ENCODE measurements at regions not wholly inside any gene's neighbourhood (a gene's known extent, or its start where the extent isn't known, plus 50 kb on each side); places are given as distances from the start of the nearest gene placed in this dataset.

GRCh38 chr10:89075631-89076030, 85.0 kb downstream of the FAS start:
- no peak overlapping the region for H3K4me3 ChIP-seq (ENCODE audit: low read depth, low read length)
- no peaks in the 10 kb centered on the region for H3K36me3 ChIP-seq (ENCODE audit: control insufficient read depth, insufficient read depth, low read length)
- no peak for DNase-seq (ENCODE audit: low read depth)
- no peak for TF ChIP-seq CTCF (IDR thresholded peaks at IDR 0.05; ENCODE audit: insufficient read depth, low read length, poor library complexity, severe bottlenecking)
- no peaks in the 10 kb centered on the region for H3K27me3 ChIP-seq (ENCODE audit: control insufficient read depth, insufficient read depth, low read length)

DNA sequence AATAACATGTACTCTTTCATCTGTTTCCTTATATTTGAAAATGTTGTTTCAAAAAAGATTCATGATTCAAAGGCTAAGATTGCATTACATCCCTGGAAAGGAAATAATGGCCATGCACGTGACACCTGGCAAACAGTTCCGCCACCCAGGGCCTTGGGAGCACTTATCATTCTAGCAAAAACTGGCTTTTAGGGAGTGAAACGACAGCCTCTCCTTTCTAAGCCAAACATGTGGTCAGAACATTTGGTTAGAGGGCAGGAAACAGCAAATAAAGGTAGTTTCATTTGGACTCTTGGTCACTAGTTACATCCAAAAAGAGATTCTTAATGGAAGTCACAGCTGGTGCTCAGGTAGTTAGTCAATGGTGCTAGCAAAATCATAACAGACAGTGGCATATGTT, 83.5 kb downstream of the FAS start:
- DNase-seq (ENCODE audit: low read depth), result no peak
- H3K27me3 ChIP-seq (ENCODE audit: control insufficient read depth, insufficient read depth, low read length), result no peaks in the 10 kb centered on the region
- no peak for TF ChIP-seq CTCF (IDR thresholded peaks at IDR 0.05; ENCODE audit: insufficient read depth, low read length, poor library complexity, severe bottlenecking)
- no peaks in the 10 kb centered on the region for H3K36me3 ChIP-seq (ENCODE audit: control insufficient read depth, insufficient read depth, low read length)
- H3K4me3 ChIP-seq (ENCODE audit: low read depth, low read length), result no peak overlapping the region

DNA sequence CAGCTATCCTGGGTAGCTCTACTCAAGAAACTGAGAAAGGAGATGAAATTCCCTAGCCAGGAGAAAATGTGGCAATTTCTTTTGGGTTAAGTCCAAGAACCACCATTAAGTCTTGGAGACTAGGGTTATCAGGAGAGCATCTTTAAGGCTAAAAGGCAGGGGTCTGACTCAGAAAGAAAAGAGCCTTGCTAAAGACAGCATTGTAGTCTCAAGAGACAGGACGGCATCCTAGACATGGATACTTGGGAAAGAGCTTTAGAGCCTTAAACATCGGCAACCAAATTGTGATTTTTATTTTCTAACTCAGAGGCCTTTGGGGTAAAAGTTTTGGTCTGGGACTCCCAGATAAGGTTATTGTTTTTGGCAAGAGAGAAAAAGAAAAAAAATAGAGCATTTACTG, 83.1 kb downstream of the FAS start:
- no peaks in the 10 kb centered on the region for H3K36me3 ChIP-seq (ENCODE audit: control insufficient read depth, insufficient read depth, low read length)
- H3K27me3 ChIP-seq (ENCODE audit: control insufficient read depth, insufficient read depth, low read length), result no peaks in the 10 kb centered on the region
- no peak for TF ChIP-seq CTCF (IDR thresholded peaks at IDR 0.05; ENCODE audit: insufficient read depth, low read length, poor library complexity, severe bottlenecking)
- no peak for DNase-seq (ENCODE audit: low read depth)
- no peak overlapping the region for H3K4me3 ChIP-seq (ENCODE audit: low read depth, low read length)

DNA sequence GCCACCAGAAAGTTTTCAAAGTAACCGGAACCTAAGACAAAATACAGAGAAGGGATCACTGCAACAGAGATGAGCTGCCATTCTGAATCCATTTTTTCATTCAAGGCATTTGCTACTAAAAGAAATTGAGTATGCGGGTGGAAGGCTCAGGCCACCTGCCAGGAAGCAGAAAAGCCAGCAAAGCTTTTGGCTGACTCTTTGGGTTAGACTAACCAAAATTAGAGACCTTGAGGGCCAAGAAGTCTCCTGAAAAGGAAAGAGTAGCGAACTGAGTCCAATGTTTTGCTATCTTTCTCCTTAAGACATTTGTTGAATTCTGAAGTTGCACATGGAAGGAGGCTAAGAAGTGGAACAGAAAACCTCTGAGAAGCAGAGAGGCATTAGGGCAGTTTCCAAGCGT, 79.0 kb downstream of the FAS start:
- Histone ChIP-seq H3K36me3 (ENCODE audit: control insufficient read depth, insufficient read depth, low read length) (no peaks in the 10 kb centered on the region), H3K4me3 (ENCODE audit: low read depth, low read length) (no peak overlapping the region), H3K27me3 (ENCODE audit: control insufficient read depth, insufficient read depth, low read length) (no peaks in the 10 kb centered on the region)
- no peak for DNase-seq (ENCODE audit: low read depth)
- no peak for TF ChIP-seq CTCF (IDR thresholded peaks at IDR 0.05; ENCODE audit: insufficient read depth, low read length, poor library complexity, severe bottlenecking)

Measured in kidney epithelial cell (primary cell).